ENCODE measurements at regions not wholly inside any gene's neighbourhood (a gene's known extent, or its start where the extent isn't known, plus 50 kb on each side); places are given as distances from the start of the nearest gene placed in this dataset.

DNA sequence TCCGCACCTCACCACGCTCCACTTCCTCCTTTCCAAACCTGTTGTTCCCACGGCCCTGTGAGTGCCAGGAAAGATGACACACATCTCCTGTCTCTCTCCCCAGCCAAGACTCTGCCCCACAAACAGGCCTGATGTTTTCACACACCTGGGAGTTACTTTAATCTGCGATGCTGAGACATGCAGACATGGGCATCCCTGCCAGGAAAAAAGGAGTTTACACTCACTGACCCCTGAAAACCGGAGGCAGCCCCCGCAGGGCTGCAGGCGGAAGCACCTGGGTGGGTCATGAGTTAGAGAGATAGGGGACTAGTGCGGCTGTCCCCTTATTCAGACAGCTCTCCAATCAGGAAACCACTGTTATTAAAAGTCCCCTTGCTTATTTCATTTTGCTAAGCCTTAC lies 106.4 kb upstream of the CARD11 start:
- H3K27ac ChIP-seq: no peak overlapping the region

DNA sequence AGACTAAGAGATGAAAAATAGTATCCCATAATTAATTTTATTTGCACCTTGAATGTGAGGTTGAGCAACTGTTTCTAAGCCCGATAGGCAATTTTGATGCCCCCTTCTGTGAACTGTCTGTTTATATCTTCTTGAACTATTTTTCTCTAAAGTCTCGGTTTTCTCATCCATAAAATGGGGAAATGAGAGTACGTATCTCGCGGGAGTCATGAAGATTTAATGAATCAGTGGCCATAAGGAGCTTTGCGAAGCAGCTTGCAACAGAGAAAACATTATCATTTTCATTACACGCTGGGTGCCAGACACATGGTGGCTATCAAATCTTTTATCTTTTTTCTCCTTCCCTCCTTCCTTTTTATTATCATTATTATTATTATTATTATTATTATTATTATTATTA lies 108.1 kb upstream of the CARD11 start:
- no peak for TF ChIP-seq ZFX (IDR thresholded peaks at IDR 0.05; ENCODE audit: borderline replicate concordance)
- TF ChIP-seq, protein P1, sequence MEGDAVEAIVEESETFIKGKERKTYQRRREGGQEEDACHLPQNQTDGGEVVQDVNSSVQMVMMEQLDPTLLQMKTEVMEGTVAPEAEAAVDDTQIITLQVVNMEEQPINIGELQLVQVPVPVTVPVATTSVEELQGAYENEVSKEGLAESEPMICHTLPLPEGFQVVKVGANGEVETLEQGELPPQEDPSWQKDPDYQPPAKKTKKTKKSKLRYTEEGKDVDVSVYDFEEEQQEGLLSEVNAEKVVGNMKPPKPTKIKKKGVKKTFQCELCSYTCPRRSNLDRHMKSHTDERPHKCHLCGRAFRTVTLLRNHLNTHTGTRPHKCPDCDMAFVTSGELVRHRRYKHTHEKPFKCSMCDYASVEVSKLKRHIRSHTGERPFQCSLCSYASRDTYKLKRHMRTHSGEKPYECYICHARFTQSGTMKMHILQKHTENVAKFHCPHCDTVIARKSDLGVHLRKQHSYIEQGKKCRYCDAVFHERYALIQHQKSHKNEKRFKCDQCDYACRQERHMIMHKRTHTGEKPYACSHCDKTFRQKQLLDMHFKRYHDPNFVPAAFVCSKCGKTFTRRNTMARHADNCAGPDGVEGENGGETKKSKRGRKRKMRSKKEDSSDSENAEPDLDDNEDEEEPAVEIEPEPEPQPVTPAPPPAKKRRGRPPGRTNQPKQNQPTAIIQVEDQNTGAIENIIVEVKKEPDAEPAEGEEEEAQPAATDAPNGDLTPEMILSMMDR (IDR thresholded peaks at IDR 0.05): no peak

More for the DNA sequence above, 106.4 kb upstream of the CARD11 start:
- TF ChIP-seq ZFX (IDR thresholded peaks at IDR 0.05; ENCODE audit: borderline replicate concordance): no peak
- TF ChIP-seq, protein P1 (IDR thresholded peaks at IDR 0.05): no peak

DNA sequence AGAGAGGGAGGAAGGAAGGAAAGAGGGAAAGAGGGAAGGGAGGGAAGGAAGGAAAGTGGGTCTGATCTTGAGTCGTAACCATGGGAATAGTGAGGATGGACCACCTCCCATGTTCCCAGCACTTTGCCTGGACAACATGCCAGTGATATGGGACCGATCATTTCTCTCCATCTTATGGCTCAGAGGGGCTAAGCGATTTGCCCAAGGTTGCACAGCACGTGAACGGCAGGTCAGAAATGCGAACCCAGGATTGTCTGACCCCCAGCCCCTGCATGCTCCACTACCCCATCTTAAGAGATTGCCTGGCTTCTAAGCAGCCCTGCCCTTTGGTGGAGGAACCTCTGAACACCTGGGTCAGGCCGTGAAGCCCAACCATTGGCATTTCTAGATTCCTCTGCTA lies 109.0 kb upstream of the CARD11 start:
- TF ChIP-seq, protein P1 (IDR thresholded peaks at IDR 0.05): no peak
- TF ChIP-seq ZFX (IDR thresholded peaks at IDR 0.05; ENCODE audit: borderline replicate concordance): no peak
- no peak overlapping the region for H3K27ac ChIP-seq

More for the DNA sequence above, 108.1 kb upstream of the CARD11 start:
- H3K27ac ChIP-seq: no peak overlapping the region

DNA sequence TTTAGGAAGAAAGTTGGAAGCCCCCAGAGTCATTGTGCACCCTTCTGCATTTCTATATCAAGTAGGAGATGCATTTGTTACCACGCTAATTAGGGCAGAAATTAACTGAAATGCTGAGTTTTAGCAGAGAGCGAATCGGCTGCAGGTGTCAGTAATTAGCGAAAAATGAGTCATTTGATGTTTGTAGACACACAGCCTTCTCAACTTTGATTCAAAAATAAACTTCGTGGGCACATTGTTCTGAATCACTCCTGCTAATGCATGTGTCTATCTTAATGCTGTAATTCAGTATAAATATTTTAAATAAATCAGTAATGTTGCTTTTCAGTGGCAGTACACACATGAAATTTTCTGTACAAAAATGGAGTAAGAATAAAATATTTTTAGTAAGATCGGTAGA lies 109.5 kb upstream of the CARD11 start:
- H3K27ac ChIP-seq: no peak overlapping the region
- TF ChIP-seq, protein P1 (IDR thresholded peaks at IDR 0.05): no peak
- no peak for TF ChIP-seq ZFX (IDR thresholded peaks at IDR 0.05; ENCODE audit: borderline replicate concordance)

DNA sequence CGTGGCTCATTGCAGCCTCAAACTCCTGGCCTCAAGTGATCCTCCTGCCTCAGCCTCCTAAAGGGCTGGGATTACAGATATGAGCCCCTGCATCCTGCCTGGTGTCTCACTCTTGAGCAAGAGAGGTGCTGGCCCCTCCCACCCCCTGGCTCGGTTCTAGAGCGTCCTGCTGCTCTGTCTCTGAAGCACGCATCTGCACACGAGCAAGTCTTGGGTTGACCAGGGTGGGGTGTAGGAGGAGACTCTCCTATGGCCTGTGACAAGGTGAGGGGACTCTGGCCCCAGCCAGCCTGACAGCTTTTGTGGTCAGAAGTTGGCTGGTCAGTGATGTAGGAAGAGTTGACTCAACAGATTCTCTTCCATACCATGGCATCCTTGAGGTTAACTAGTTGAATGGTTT lies 110.7 kb upstream of the CARD11 start:
- H3K27ac ChIP-seq: no peak overlapping the region
- TF ChIP-seq, protein P1 (IDR thresholded peaks at IDR 0.05): no peak
- no peak for TF ChIP-seq ZFX (IDR thresholded peaks at IDR 0.05; ENCODE audit: borderline replicate concordance)

DNA sequence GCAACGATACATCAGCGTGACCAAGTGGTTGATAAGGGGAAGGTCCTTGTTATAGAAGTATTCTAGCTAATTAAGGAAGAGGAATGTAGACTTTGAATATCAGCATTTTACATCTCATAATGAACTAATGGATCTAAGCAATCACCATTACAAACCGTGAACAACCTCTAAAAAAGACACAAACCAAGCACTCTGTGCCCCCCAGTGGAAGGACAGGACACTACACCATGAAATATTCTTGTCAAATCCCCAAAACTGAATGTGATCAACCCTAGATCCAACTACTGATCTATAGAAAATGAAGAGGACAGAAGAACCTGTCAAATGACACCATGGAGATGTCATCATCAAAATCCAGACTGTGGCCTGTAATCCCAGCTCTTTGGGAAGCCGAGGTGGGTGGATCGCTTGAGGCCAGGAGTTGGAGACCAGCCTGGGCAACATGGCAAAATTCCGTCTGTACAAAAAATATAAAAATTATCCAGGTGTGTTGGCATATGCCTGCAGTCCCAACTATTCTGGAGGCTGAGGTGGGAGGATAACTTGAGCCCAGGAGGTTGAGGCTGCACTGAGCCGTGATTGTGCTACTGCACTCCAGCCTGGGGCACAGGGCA lies 111.3 kb upstream of the CARD11 start:
- no peak overlapping the region for H3K27ac ChIP-seq
- TF ChIP-seq ZFX (IDR thresholded peaks at IDR 0.05; ENCODE audit: borderline replicate concordance): no peak
- TF ChIP-seq, protein P1 (IDR thresholded peaks at IDR 0.05): peak; percentile 83

DNA sequence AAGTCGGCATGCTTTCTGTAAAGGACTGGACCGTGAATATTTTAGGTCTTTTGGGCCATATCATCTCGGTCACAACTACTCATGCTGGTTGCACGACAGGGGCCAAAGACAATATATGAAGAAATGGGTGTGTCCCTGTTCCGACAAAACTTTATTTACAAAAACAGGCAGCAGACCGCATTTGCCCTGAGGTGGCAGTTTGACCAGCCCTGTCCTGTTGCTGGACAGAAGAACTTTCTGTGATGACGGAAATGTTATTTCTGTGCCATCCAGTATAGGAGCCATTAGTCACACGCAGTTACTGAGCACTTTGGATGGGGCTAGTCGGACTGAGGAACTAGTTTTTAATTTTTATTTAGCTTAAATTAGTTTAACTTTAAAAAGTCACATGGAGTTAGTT lies 112.8 kb upstream of the CARD11 start:
- TF ChIP-seq ZFX (IDR thresholded peaks at IDR 0.05; ENCODE audit: borderline replicate concordance): no peak
- TF ChIP-seq, protein P1 (IDR thresholded peaks at IDR 0.05): no peak

More for the DNA sequence above, 112.8 kb upstream of the CARD11 start:
- no peak overlapping the region for H3K27ac ChIP-seq

Data from 22Rv1 (cell line).